IPS-NIHi7 (cell line): ENCODE measurements at regions not wholly inside any gene's neighbourhood (a gene's known extent, or its start where the extent isn't known, plus 50 kb on each side); places are given as distances from the start of the nearest gene placed in this dataset.
A peak's percentile ranks its signal among the peaks of the same experiment; 100 is the strongest.
"Not testable (repeated sequence)": the region's sequence is repeated elsewhere in the genome, so short reads cannot be mapped to it uniquely, and the experiment has no call there.

Experiments used
- DNase-seq: peaks from one replicate; pipeline ENCODE4 v3.0.0; 2012; ENCODE audit warnings: mixed read lengths; ENCODE audit errors: extremely low spot score

GRCh38 chr7:8809320-8809719 lies 375.9 kb downstream of the NXPH1 start:
- no peak for DNase-seq

DNA sequence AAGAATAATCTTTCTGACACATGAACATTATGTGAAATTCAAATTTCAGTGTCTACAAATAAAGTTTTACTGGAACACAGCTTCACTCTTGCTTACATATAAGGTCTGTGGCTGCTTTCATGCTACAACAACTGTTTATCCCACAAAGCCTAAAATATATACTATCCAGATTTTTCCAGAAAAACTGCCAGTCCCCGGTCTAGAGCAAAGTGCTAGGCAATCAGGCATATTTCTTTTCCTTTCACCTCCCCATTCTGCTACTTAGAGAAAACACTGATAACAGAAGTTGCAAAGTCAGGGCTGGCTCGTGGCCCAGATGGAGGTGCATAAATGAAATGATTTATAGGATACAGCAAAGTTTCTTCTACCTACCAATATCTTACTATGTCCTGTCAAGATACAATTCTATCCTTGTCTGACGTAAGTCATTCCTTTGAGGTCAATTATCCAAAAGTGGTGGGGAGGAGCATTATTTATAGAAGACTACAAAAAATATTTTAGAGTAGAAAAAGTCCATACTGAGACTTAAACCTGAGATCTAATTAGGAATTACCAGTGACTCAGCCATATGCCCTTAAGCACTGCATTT lies 384.1 kb downstream of the NXPH1 start:
- DNase-seq: no peak

DNA sequence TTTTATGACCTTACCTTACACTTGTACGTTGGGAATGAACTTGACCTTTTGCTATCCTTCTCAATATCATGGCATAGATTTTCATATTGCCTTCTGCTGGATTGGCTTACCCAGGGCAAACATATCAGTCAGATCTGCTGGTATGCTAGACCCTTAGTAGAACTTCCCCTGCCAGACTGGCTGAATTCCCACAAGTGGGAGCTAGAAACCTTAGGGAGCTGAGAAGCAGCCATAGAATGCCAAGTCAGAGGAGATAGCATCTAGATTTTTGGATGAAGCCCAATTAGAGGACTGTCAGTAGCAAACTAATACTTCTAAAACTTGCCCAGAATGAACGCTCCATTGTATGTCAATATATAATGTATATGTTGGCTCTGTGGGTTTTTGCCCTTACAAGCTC lies 385.0 kb downstream of the NXPH1 start:
- DNase-seq: no peak

DNA sequence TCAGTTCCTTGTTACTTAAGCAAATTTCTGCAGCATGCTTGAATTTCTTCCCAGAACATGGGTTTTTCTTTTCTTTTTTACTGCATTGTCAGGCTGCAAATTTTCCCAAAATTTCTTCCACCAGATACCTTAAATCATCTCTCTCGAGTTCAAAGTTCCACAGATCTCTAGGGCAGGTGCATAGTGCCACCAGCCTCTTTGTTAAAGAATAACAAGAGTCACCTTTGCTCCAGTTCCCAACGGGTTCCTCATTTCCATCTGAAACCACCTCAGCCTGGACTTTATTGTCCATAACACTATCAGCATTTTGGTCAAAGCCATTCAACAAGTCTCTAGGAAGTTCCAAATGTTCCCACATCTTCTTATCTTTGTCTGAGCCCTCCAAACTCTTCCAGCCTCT lies 389.2 kb downstream of the NXPH1 start:
- no peak for DNase-seq

GRCh38 chr7:8823486-8823885 lies 390.1 kb downstream of the NXPH1 start:
- no peak for DNase-seq

DNA sequence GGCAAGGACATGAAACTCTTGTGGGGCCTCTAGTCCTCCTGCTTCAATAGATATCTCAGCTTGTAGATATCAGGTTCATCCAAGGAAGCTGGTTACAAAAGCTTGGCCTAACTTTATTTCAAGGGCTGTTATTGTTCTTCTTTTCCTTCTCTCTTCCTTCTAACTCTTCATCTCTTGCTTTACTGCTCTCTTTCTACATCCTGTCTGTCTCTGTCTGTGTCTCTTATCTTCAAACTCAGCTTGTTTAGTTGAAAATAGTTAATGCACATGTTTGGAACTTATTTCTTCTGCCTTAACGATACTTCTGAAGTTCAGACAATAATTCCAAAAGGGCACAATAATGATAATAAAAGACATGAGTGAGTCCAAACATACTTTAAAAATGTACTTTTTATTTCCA lies 393.9 kb downstream of the NXPH1 start:
- no peak for DNase-seq

DNA sequence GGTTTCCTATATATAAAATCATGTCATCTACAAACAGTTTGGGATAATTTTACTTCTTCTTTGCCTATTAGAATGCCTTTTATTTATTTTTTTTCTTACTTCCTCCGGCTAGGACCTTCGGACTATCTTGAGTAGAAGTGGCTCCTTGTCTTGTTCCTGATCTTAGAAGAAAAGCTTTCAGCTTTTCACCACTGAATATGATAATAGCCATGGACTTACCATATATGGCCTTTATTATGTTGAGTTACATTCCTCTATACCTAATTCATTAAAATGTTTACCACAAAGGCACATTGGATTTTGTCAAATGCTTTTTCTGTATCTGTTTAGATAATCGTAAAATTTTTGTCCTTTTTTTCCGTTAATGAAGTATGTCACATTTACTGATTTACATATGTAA lies 395.7 kb downstream of the NXPH1 start:
- no peak for DNase-seq

- no peak for DNase-seq
Measured at GRCh38 chr7:8831376-8831775, 398.0 kb downstream of the NXPH1 start.

GRCh38 chr7:8833355-8833754 lies 399.9 kb downstream of the NXPH1 start:
- no peak for DNase-seq

DNA sequence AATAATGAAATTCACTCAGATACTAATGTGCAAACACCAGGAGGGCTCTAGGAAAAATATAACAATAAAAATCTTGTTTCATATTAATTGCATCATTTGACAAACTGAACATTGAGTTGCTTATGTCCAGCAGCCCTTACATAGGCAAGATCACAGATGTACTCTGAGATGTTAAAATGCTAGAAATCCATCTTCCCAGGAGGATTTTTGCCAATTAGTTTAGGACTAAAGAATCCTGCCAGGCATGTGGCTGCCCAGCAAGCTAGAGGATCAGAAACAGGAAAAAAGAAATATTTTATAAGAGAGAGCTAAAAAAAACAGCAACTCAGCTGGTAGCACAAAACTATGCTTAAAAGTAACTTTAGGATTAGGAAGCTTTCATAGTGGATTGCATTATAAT lies 407.8 kb downstream of the NXPH1 start:
- no peak for DNase-seq

- DNase-seq: no peak
Measured at GRCh38 chr7:8871716-8872115, 438.3 kb downstream of the NXPH1 start.

- DNase-seq: no peak
Measured at GRCh38 chr7:8881916-8882315, 448.5 kb downstream of the NXPH1 start.

GRCh38 chr7:8885480-8886000 lies 452.1 kb downstream of the NXPH1 start:
- DNase-seq: no peak

- DNase-seq: not testable (repeated sequence)
Measured at GRCh38 chr7:8890346-8890745, 456.9 kb downstream of the NXPH1 start.

DNA sequence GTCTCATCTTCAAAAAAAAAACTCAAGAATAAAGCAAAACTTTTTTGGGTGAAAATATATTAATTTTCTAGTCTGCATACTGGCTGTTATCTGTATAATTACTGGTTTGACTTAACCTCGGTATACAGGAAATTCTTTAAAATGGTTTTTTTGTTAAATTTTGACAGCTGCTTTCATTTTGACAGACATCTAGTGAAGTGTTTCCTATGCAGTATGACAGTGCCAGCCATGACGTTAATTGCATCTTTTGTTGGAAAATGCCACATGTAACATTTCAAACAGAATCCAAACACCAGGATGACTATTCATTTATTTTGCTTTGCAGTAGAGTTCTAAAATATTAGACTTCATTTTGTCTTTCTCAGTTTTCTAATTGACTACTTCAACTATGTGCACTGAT lies 460.4 kb downstream of the NXPH1 start:
- no peak for DNase-seq

- DNase-seq: no peak
Measured at GRCh38 chr7:8906396-8907075, 473.1 kb downstream of the NXPH1 start.

DNA sequence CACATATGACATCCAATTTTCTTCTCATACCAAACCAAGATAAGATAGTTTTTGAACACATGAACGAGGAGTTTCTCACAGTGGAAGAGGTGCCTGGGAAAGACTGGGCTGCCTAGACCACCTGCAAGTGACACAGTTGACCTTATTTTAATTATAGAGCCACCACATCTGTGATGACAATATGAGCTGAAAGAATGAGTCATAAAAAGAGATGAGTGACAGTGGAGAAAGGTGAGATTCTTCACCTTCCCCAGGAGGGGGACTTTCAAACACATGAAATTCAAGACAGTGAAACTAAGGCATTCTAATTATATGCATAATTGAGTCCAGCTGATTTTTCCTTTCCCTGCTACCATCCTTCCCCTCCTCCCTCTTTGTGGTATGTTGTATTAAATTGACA lies 475.5 kb downstream of the NXPH1 start:
- DNase-seq: no peak

GRCh38 chr7:8913682-8914081 lies 480.3 kb downstream of the NXPH1 start:
- peak; percentile 23 for DNase-seq

DNA sequence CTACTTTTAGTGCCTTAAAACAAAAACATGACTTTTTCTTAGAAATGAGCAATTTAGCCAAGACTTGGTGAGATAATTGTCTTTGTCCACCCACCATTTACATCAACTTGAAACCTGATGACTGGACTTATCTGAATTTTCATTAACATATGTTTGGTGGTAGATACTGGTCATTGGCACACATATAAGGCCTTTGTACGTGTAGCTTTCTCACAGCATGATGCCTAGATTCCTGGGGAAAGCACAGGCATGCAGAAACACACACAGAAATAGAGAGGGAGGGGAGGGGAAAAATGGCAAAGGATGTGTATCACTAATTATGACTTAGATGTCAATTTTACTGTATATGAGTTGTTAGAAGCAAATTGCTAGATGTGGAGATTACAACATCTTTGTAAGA lies 488.4 kb downstream of the NXPH1 start:
- no peak for DNase-seq

DNA sequence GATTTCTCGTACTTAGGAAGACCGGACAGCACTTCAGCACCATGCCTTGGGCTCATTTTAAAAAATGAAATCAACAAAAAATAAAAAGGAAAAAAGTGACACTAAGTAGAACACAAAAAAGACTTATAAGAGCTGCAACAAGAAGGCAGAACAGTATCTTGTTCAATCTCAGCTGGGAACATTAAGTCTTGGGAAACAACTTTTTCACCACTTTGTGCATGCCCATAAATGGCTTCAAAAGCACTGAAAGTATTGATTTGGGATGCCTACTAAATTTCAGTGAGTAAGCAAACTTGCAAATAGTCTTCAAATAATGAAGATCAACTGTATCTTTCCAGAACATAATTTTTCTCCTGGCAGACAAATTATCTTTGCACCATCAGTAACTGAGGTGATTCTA lies 489.3 kb downstream of the NXPH1 start:
- no peak for DNase-seq

- DNase-seq: no peak
Measured at GRCh38 chr7:8923164-8923806, 489.9 kb downstream of the NXPH1 start.

DNA sequence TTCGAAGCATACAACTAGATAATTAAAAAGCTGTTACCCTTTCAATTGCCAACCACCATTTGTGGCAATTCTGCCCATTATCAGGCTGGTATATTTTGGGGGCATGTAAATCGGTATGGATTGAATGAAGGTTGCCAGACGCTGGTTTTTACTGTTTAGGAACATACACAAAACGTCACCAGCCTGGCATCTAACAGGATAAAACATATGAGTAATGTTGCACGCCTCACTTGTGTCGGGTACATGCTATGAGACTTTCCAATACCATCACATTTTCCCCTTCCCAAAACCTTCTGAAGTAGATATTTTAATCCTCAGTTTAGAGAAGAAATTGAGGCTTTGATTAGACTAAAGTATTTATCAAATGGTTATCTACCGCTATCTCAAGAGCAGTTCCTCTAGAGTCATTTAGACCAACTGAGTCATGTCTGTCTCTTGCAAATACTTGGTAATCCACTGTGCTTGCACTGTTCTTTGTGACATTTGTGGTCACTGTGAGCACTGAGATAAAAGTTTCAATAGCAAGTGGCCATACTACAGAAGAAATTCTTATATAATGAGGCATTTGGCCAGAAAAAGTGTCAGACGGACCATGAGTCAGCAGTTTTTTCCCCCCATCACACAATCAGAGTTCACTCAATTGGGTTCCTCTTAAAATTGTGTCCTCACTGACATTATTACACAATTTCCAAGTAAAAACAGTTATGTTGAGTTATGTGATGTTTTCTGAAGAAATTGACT lies 498.7 kb downstream of the NXPH1 start:
- no peak for DNase-seq
